IPS DF 19.7 (cell line): ENCODE measurements at regions not wholly inside any gene's neighbourhood (a gene's known extent, or its start where the extent isn't known, plus 50 kb on each side); places are given as distances from the start of the nearest gene placed in this dataset.

Source experiments
- DNase-seq: peaks from one replicate; pipeline ENCODE4 v3.0.0-alpha.2; 2013; ENCODE audit warnings: low read depth, low spot score

GRCh38 chr12:61412201-61412600, 848.0 kb upstream of the USP15 start:
- DNase-seq: no peak

- no peak for DNase-seq
These were observed 845.7 kb upstream of the USP15 start for GRCh38 chr12:61414470-61414869.

GRCh38 chr12:61422786-61423185, 837.4 kb upstream of the USP15 start:
- no peak for DNase-seq

- DNase-seq: no peak
These were observed 808.1 kb upstream of the USP15 start for GRCh38 chr12:61452076-61452475.

GRCh38 chr12:61487728-61488127, 772.5 kb upstream of the USP15 start:
- no peak for DNase-seq

GRCh38 chr12:61490526-61491498, 769.4 kb upstream of the USP15 start:
- no peak for DNase-seq

GRCh38 chr12:61502179-61502578, 758.0 kb upstream of the USP15 start:
- no peak for DNase-seq

- DNase-seq: peak; percentile 30
These were observed 755.7 kb upstream of the USP15 start for GRCh38 chr12:61504396-61505080.

GRCh38 chr12:61513499-61513898, 746.7 kb upstream of the USP15 start:
- no peak for DNase-seq

GRCh38 chr12:61514016-61514415, 746.2 kb upstream of the USP15 start:
- DNase-seq: no peak

GRCh38 chr12:61521258-61521657, 738.9 kb upstream of the USP15 start:
- peak; percentile 50 for DNase-seq

- DNase-seq: no peak
These were observed 736.8 kb upstream of the USP15 start for GRCh38 chr12:61523276-61523992.

GRCh38 chr12:61524851-61525250, 735.4 kb upstream of the USP15 start:
- no peak for DNase-seq

- no peak for DNase-seq
These were observed 734.9 kb upstream of the USP15 start for GRCh38 chr12:61525331-61525730.

- no peak for DNase-seq
These were observed 729.7 kb upstream of the USP15 start for GRCh38 chr12:61530456-61530855.

- no peak for DNase-seq
These were observed 729.0 kb upstream of the USP15 start for GRCh38 chr12:61531195-61531594.

GRCh38 chr12:61536117-61536516, 724.1 kb upstream of the USP15 start:
- DNase-seq: no peak

- no peak for DNase-seq
These were observed 723.7 kb upstream of the USP15 start for GRCh38 chr12:61536525-61536924.

GRCh38 chr12:61538951-61539350, 721.3 kb upstream of the USP15 start:
- no peak for DNase-seq

GRCh38 chr12:61542551-61542950, 717.7 kb upstream of the USP15 start:
- no peak for DNase-seq

GRCh38 chr12:61546296-61546695, 713.9 kb upstream of the USP15 start:
- DNase-seq: no peak

- no peak for DNase-seq
These were observed 707.1 kb upstream of the USP15 start for GRCh38 chr12:61553091-61553490.
